DOHH2 (cell line): ENCODE measurements at regions not wholly inside any gene's neighbourhood (a gene's known extent, or its start where the extent isn't known, plus 50 kb on each side); places are given as distances from the start of the nearest gene placed in this dataset.
A peak's percentile ranks its signal among the peaks of the same experiment; 100 is the strongest.

Source experiments
- H3F3A ChIP-seq: fragments of 200-600 bp; sonication (generic), shearing (Covaris generic); 2 replicates; pipeline ENCODE4 v1.6.0; 2016; ENCODE audit warnings: antibody characterized with exemption, mild to moderate bottlenecking; ENCODE audit not compliant: control insufficient read depth, insufficient read depth
- H3K27ac ChIP-seq: fragments of 200-600 bp; sonication (generic); 2 replicates; pipeline ENCODE4 v1.5.1; 2014; ENCODE audit warnings: low read depth, mild to moderate bottlenecking, low read length, moderate library complexity
- H3K27me3 ChIP-seq: fragments of 200-600 bp; sonication (generic); 2 replicates; pipeline ENCODE4 v1.6.1; 2014; ENCODE audit warnings: mild to moderate bottlenecking, low read length, mixed read lengths; ENCODE audit not compliant: control insufficient read depth
- H3K36me3 ChIP-seq: fragments of 200-600 bp; sonication (generic); 2 replicates; pipeline ENCODE4 v1.6.1; 2014; ENCODE audit warnings: mild to moderate bottlenecking, low read length, moderate library complexity, mixed read lengths; ENCODE audit not compliant: control insufficient read depth
- H3K4me1 ChIP-seq: fragments of 200-600 bp; sonication (generic); 2 replicates; pipeline ENCODE4 v1.6.1; 2014; ENCODE audit warnings: mild to moderate bottlenecking, low read length, mixed read lengths; ENCODE audit not compliant: control insufficient read depth
- H3K4me2 ChIP-seq: fragments of 200-600 bp; sonication (generic); 2 replicates; pipeline ENCODE4 v1.6.0; 2014; ENCODE audit warnings: mild to moderate bottlenecking, low read length, moderate library complexity
- H3K4me3 ChIP-seq: fragments of 200-600 bp; sonication (generic); 2 replicates; pipeline ENCODE4 v1.5.1; 2014; ENCODE audit warnings: mild to moderate bottlenecking, low read length, mixed read lengths
- H3K79me2 ChIP-seq: fragments of 200-600 bp; sonication (generic); 2 replicates; pipeline ENCODE4 v1.6.1; 2014; ENCODE audit warnings: mild to moderate bottlenecking, low read length, mixed read lengths; ENCODE audit not compliant: control insufficient read depth
- H3K9me2 ChIP-seq: fragments of 200-600 bp; sonication (generic); replicated peaks from 2 replicates; pipeline ENCODE4 v1.6.1; 2014; ENCODE audit warnings: mild to moderate bottlenecking, low read length, mixed read lengths; ENCODE audit not compliant: control insufficient read depth
- H3K9me3 ChIP-seq: fragments of 200-600 bp; sonication (generic); 2 replicates; pipeline ENCODE4 v1.6.1; 2014; ENCODE audit warnings: antibody characterized with exemption, low read length, mixed read lengths; ENCODE audit not compliant: control insufficient read depth, insufficient read depth
- H4K20me1 ChIP-seq: fragments of 200-600 bp; sonication (generic); 2 replicates; pipeline ENCODE4 v1.6.0; 2014; ENCODE audit warnings: low read depth, mild to moderate bottlenecking, antibody characterized with exemption, low read length, moderate library complexity; ENCODE audit not compliant: control insufficient read depth, insufficient read depth
- CTCF ChIP-seq: fragments of 200-600 bp; sonication (generic); IDR thresholded peaks from one replicate; pipeline ENCODE4 v1.5.1; 2014; ENCODE audit warnings: antibody characterized with exemption, mild to moderate bottlenecking, low read depth, low read length; ENCODE audit not compliant: poor library complexity, severe bottlenecking
- EZH2phosphoT487 ChIP-seq: fragments of 200-600 bp; sonication (generic); IDR thresholded peaks from 2 replicates; pipeline ENCODE4 v1.6.1; 2017; ENCODE audit warnings: borderline replicate concordance, mild to moderate bottlenecking, antibody characterized with exemption, low read length, moderate library complexity, mixed read lengths

GRCh38 chr2:213232649-213233437, 51.4 kb upstream of the SPAG16 start:
- Histone ChIP-seq H3F3A (peaks cover 52% of the 10 kb centered on the region), H3K9me2 (no peaks in the 10 kb centered on the region), H3K79me2 (no peaks in the 10 kb centered on the region; the same call in 1 of the 2 replicates), H3K27me3 (no peaks in the 10 kb centered on the region), H3K4me1 (peaks cover 98% of the 10 kb centered on the region), H3K9me3 (no peaks in the 10 kb centered on the region), H3K4me2 (peak overlapping the region; percentile 71), H3K27ac (peak overlapping the region; percentile 96), H3K4me3 (peak overlapping the region; percentile 56), H3K36me3 (peaks cover 5% of the 10 kb centered on the region; the same call in 1 of the 2 replicates), H4K20me1 (no peaks in the 10 kb centered on the region)
- no peak for TF ChIP-seq EZH2phosphoT487
- no peak for TF ChIP-seq CTCF

- H3K9me2 ChIP-seq: no peaks in the 10 kb centered on the region
- peak overlapping the region; percentile 52 for H3K4me3 ChIP-seq
- peaks cover 3% of the 10 kb centered on the region for H3K79me2 ChIP-seq
- no peaks in the 10 kb centered on the region for H4K20me1 ChIP-seq
- no peaks in the 10 kb centered on the region for H3K9me3 ChIP-seq
- H3F3A ChIP-seq: peaks cover 52% of the 10 kb centered on the region
- H3K27me3 ChIP-seq: no peaks in the 10 kb centered on the region
- H3K4me2 ChIP-seq: peak overlapping the region; percentile 60
- peaks cover 4% of the 10 kb centered on the region; the same call in 1 of the 2 replicates for H3K36me3 ChIP-seq
- TF ChIP-seq EZH2phosphoT487 (no peak), CTCF (no peak)
- peak overlapping the region; percentile 96 for H3K27ac ChIP-seq
- H3K4me1 ChIP-seq: peaks cover 97% of the 10 kb centered on the region
These were observed 50.6 kb upstream of the SPAG16 start for GRCh38 chr2:213233438-213234330.
